SHP77 (cell line): ENCODE measurements at regions not wholly inside any gene's neighbourhood (a gene's known extent, or its start where the extent isn't known, plus 50 kb on each side); places are given as distances from the start of the nearest gene placed in this dataset.
A peak's percentile ranks its signal among the peaks of the same experiment; 100 is the strongest.

Experiments used
- DNase-seq, 2 experiments: peaks; one replicate each; lab custom pipeline; 2025; lab: John Stamatoyannopoulos, UW

DNA sequence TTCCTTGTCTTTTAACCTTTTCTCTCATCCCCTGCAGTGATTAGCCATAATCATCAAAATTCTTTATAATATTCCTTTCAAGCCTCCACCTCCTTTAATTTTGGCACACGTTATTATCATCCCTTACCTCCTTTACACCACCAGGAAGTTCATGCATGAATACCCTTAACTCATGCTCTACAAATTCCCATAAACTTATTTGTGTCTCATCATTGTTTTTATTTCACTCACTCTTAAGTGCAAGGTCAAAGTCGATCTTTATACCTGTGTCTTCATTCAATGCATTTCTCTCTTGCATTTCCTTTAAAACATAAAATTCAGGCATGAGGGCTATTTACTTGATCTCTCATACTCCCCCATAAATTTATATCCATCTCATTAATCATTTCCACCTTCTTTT is 1064.6 kb upstream of the CADM2 start:
- DNase-seq, result no peak

DNA sequence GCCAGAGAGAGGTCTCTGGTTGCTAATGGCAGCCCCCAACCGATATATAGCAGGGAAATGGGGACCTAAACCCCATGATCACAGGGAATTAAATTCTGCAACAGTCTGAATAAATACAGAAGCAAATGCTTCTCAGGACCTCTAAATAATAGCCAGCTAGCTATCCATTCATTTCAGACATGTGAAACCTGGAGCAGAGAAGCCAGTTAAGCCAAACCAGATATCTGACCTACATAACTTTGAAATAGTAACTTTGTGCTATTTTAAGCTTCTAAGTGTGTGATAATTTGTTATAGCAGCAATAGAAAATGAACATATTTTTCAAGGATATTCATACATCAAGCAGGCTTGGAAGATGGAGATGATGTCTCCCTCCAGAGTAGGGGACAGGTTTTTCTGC is 1062.9 kb upstream of the CADM2 start:
- DNase-seq, result no peak

DNA sequence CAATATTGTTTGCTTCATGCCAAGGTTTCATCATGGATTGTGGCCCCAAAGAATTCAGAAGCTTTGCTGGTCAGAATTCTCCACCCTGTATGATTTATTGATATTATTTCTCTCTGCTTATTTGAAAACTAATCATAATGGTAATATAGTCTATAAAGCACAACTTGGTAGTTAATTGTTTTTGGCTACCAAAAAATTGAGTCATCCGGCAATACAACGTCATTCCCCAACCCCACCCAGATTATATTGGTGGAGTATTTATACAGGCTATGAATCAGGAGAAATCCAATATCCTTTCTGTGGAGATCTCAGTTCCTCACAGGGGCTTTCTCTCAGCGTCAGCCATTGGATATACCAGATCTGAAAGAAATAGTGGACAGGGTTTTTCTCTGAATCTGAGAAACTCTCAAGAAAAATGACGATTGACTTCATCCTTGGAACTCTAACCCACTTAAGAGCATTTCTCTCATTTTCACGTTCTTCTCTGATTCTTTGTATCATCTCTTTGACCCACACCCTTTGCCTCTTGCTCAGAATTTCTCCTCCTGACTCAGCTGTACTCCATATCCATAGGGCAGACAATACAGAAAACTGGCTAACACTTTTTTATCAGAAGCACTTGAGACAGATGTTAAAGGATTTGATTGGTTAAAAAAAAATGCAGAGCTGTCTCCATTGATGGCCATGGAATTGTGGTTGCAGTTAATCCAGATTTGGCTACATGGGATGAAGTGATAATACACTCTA is 1055.8 kb upstream of the CADM2 start:
- no peak for DNase-seq

DNA sequence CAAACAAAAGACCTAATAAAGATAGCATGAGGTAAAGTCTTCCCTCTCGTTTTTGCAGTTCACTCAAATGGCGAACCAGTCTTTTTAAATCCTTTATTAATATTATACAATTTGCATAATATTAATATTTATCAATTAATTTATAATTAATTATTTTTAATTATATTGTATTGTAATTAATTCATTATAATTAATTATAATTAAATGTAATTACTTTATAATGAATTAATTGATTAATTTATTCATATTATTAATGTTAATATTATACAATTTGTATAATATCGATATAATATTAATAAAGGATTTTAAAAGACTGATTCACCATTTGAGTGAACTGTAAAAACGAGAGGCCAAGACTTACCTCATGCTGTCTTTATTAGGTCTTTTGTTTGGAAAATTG is 1045.4 kb upstream of the CADM2 start:
- DNase-seq, result no peak

DNA sequence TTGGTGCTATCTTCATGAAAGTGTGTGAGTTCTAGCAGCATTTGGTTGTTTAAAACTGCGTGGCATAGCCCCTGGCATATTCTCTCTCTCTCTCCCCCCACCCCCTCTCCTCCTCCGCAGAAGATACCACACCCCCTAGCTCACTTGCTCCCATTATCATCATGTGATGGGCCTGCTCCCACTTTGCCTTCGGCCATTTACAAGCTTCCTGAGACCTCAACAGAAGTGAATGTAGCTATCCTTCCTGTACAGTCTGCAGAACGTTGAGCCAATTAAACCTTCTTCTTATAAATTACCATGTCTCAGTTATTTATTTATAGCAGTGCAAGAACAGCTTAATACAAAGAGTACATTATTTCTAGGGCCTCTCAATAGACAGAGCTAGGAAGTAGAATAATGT is 1032.5 kb upstream of the CADM2 start:
- DNase-seq, result no peak

DNA sequence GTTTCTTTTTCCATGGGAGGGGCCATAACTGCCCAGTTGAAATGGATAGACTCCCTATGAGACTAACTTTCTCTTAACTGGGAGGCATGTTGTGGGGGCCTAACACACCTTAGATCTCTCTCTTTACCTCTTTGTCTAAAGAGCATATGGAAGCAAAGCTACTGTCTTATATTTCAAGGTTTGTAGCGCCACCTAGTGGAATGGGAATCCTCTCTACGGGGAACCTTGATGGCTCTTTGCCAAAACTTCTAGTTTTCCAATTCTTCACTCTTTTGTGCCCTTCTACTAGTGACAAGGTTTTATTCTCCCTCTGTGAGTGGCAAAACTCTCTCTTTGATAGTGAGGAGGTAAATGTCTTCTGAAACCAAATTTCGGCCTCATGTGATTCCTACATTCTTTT is 1030.4 kb upstream of the CADM2 start:
- DNase-seq, result peak in 1 of 2 experiments; percentile 20

DNA sequence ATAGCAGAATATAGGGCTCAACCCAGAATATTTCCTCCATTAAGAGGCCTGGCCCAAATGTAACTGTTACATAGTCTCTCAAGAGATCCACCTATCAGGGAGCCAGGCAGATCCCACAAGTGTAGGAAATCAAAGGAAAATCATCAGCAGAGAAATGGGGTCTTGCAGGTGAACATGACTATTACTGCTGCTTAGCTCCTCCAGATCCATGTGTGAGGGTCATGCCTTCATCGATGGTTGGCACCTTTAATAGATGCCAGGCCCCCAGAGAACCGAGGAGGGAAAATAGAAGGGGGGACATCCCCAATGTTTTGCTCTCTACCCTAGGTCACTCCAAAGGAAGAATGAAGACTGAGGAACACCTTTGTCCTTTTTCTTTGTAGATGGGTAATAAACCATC is 1029.9 kb upstream of the CADM2 start:
- DNase-seq, result no peak

DNA sequence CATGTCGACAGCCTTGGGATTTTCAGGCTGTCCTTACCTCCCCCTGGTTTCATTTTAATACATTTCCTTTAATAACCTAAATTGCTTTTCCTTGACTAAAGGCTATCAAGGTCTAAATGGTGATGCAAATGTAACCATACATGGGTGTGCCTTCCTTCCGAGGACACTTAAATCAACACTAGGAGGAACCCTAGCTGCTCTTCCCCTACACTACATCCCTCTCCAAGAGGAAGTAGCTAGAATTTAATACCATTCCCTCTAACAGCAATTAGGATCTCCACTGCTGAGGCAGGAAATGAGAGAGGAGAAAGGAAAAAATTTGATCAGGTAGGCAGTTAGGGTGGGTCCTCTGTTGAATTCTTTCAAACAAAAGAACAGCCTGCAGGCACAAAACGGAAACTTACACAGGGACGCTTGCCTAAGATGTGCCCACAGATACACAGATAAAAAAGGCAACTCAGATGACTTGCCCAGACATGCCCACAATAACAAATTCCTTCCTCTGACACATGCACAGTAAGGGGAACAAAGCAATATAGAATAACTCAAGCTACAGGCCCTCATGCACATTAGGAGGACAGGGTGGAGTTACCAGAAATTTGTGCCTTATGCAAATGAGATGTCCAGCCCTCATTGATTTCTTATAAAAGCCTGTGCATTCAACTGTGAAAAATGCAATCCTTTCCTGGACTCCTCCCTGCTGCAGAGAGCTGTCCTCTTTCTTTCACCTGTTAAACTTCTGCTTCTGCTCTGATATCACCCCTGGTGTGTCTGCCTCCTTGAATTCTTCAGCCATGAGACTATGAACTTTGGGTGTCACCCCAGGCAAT is 1024.4 kb upstream of the CADM2 start:
- DNase-seq, result peak in 1 of 2 experiments; percentile 42

DNA sequence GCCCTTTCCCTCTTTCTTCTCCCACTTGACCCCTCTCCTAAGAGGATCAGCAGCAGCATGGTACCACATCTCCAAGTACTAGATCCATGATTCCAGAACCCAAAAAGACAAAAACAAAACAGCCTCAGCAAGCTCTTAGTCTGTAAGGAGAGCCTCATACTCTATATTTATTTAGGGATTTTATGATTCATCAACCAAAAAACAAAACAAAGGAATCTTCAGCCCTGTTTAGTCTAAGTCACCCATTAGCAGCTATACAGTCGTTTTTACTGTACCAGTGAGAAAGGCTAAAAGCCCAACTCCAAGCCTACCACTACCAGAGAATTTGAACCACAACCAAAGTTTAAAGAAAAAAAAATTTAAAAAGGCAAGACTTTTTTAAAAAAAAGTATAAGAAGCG is 1020.3 kb upstream of the CADM2 start:
- no peak for DNase-seq

DNA sequence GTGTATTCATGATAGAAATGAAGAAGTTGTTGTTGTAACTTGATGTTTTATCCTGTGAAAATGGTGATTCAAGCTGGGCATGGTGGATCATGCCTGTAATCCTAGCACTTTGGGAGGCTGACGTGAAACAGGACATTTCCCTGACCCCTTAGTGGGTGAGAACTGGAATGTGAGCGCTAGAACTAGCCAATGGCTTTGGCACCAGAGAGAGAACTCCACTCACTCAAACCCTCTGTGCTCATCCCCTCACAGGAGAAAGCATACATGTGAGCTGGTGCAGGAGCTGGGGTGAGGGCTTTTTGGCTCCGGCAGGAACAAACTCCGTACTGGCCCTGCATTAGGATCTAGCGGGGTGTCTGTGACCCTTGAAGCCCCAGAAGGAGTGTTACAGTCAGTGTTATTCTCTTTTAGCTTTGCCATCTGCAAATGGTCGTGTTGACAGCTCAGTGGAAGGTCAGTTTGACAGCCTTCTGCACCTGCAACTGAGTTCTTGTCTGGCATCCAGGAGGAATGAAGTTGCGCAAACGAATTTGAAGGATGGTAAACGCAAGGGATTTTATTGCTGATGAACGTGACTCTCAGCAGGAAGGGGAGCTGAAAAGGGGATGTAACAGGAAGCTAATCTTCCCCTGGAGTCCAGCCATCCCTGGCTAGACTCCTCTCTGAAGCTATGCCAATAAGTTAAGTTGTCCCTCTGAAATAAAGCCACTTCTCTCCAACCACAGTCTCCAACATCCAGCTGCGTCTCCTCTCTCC is 1016.6 kb upstream of the CADM2 start:
- DNase-seq, result peak; percentile 40 to 54

DNA sequence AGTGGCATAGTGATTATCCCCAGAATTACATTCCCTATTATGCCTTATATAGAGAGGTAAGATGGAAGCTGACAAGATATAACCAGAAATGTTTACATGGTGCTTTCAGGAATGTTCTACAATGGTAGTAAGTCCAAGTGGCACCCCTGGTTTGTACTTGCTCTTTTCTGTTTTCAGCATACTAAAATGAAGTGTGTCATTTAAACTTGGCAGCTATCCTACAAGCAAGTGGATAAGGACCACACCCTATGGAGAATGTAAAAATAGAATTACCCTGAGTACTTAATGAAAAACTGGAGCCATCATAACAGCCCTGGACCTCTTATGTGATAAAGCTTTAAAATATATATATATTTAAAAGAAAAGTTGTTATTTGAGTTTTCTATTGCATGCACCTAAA is 1012.7 kb upstream of the CADM2 start:
- no peak for DNase-seq

DNA sequence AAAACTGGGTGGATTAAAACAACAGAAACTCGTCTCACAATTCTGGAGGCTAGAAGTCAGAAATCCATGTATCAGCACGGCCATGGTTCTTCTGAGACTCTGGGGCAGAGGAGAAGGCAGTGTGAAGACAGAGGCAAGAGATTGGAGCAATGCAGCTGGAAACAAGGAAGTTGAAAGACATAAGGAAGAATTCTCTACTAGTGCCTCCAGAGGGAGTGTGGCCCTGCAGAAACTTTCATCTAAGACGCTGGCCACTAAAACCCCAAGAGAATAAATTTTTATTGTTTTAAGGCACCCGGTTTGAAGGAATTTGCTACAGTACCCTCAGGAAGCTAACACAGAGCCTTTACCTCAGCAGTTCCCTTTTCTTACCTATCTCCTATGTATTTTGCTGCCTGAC is 1012.2 kb upstream of the CADM2 start:
- no peak for DNase-seq

DNA sequence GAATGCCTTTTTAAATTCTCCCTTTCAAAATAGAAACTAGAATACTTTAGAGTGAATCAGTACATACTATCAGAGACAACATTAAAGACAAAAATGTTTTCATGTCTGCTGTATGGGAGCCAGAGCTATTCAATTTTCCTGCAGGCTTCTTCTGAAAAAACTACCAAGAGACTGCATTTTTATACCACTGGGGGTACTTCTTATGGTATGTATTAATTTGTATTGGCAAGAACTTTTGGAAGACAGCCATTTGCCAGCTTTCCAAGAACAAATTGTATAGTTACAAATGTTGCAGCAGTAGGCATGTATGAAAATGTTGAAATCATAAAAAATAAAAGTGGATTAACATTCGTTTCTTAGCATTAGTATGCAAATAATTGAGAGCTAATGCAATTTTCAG is 1010.0 kb upstream of the CADM2 start:
- DNase-seq, result no peak

DNA sequence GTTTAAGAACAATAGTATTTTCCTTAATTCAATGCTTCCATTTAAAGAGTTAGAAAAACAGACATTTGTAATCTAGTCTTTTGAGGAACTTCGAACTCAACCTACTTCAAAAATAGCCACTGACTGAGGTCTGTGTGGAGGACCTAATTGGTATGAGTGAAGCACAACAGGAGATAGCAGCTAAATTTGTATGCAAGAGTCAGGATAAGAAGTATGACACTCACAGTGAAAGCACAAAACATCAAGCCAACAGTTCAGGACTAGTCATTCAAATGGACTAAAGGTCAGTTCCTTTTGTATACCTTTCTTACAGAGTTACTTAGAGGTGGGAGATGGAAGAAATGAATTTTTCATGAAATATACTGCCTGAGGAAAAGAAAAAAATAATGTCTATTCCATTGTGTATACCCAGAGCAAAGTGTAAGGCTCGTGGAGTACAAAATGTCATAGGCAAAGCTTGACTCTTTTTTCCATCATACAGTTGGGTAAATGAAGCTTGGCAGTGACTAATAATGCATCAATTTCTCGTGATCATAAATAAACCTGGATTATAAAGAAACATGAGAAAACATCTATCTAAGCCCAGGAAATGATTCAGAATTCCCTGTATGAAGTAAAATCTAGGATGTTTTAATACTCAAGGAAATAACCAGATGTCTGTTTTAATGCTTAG is 1005.2 kb upstream of the CADM2 start:
- DNase-seq, result no peak

DNA sequence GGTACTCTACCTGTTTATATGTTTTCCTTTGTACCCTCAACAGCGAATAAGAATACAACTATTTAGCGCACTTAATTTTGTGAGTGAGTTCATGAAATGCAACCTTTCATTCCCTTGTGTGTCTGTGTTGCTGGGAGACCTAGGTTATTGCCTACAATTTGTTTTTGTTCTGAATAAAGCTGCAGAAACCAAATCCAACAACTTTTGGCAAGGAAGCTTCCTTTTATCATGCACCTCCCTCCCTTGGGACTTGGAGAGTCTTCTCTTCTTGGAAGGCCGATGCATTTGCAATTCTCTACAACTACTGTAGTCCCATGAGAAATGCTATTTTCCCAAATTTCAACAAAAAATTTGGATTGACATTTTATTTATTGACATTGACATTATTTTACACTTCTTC is 1002.4 kb upstream of the CADM2 start:
- DNase-seq, result no peak

DNA sequence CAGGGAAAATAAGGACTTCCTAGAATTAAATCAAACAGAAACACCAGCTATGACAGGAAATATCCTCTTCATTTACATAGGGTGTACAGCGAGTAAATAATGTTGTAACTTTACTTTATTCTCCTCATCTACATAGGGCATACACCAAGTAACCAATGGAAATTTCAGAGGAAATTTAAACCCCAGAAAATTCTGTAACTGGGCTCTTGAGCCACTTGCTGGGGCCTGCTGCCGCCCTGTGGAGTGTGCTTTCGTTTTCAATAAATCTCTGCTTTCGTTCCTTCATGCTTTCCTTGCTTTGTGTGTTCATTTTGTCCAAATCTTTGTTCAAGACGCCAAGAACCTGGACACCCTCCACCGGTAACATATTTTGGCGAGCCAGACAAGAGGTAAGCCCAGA is 990.4 kb upstream of the CADM2 start:
- peak; percentile 1 to 44 for DNase-seq

DNA sequence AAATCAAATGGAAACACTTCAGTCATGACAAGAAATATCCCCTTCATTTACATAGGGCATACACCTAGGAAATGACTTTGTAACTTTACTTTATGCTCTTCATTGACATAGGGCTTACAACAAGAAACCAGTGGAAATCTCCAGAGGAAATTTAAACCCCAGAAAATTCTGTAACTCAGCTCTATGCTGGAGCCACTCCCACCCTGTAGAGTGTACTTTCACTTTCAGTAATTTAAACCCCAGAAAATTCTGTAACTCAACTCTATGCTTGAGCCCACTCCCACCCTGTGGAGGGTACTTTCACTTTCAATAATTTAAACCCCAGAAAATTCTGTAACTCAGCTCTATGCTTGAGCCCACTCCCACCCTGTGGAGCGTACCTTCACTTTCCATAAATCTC is 987.1 kb upstream of the CADM2 start:
- no peak for DNase-seq

DNA sequence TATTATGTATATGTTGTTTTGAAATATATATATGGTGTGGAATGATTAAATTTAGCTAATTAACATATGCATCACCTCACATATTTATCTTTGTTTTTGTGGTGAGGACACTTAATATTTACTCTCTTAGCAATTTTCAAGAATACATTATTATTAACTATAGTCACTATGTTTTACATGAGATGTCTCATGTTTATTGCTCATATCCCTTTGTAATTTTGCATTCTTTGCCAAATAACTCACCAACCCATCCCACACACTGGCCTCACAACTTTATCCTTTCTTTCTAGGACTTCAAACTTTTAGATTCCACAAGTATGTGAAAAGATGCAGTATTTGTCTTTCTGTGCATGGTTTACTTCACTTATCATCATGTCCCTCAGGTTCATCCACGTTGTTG is 950.2 kb upstream of the CADM2 start:
- DNase-seq, result no peak

DNA sequence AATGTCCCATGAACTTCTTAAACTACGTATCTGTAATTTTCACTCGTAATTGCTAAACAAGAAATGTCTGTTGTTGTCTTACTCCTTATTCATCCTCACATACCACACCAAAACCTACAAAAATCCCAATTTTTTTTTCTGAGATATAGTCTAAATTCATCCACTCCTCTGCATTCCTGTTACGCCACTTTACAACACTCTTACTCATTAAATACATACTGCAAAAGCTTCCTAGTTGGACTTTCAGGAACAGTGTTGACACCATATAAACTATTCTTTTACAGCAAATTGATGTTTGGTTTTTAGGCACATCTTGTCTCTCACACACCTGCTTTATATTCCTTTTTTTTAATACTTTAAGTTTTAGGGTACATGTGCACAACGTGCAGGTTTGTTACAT is 934.9 kb upstream of the CADM2 start:
- no peak for DNase-seq

DNA sequence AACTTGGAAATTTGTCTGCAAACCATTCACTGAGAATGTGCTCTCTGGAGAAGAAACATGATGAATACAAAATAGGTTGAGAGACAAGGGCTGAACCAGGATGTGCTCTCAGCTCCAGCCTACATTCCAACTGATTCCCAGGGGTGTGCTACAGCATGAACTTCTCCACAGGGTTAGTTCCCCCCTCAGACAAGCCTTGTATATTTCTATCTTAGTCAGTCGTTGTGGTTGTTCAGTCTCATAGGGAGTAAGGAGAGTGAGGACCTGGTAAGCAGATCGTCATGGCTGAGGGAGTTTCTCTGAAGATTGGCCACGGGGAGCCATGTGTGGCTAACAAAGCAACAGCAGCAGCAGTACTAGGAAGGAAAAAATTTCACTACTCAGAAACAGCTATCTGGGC is 919.7 kb upstream of the CADM2 start:
- DNase-seq, result no peak

DNA sequence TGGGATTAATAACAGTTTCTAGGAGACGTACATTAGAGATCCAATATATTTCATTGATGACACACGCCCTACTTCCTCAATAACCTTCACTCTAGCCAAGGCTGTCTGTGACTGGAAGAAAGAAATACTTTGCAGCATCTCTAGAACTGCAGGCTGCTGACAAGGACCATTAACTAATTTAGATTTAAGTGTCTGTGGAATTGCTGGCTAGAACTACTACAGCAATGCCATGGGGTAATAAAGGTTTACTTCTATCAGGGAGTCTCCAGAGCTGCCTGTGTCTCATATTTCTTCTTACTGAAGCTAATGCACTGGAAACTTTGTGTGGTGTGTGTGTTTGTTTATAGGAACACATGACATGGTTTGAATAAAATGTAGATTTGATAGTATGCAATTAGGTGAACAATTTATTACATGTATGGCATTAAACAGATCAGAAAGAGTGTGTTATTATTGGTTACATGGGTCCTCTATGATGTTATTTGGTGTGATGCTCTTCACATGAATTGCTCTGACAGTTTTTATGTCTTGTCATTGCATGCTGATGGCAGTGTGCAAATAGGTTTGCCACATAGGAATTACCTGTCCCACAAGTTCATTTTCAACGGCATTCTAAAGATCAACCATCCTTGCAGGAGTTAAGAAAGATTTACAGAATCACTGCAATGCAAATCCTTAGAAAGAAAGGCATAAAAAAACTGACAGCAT is 916.2 kb upstream of the CADM2 start:
- DNase-seq, result no peak

DNA sequence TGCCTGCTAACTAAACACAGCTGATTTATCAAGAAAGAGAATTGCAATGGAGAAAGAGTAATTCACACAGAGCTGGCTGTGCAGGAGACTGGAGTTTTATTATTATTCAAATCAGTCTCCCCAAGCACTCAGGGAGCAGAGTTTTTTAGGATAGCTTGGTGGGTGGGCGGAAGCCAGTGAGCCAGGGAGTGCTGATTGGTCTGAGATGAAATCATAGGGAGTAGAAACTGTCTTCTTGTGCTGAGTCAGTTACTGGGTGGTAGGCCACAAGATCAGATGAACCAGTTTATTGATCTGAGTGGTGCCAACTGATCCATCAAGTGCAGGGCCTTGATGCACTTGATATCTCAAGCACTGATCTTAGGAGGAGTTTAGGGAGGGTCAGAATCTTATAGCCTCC is 891.9 kb upstream of the CADM2 start:
- no peak for DNase-seq
